GM12878 (cell line): ENCODE measurements at regions not wholly inside any gene's neighbourhood (a gene's known extent, or its start where the extent isn't known, plus 50 kb on each side); places are given as distances from the start of the nearest gene placed in this dataset.

Experiments used
- ATAC-seq: fragments of 200-7000 bp; cut with Tn5 transposase; 3 replicates; pipeline ENCODE4 v1.9.1; 2020; ENCODE audit warnings: mild to moderate bottlenecking, moderate library complexity
- BruUV-seq: library from RNA; stranded (reverse); fragments of 400-500 nt; replicated peaks from 2 replicates; lab custom pipeline; 2021; lab: Mats Ljungman, UMichigan
- CTCF ChIA-PET: fragments of 300-600 bp; sonication (Branson Sonifier 250); formaldehyde crosslinking; extraction: SDS; loops from one replicate; lab custom pipeline; 2021; ENCODE audit warnings: inconsistent platforms; lab: Yijun Ruan, JAX
- POLR2A ChIA-PET: fragments of 350-600 bp; formaldehyde crosslinking; extraction: SDS; loops from one replicate; lab custom pipeline; 2021; ENCODE audit warnings: inconsistent platforms; lab: Charles Lee
- RAD21 ChIA-PET: fragments of 300-600 bp; sonication (Branson Sonifier 250); formaldehyde crosslinking; loops from one replicate; lab custom pipeline; 2023; ENCODE audit warnings: antibody characterized with exemption; ENCODE audit not compliant: unreplicated experiment; lab: Charles Lee
- SMC1A ChIA-PET: fragments of 300-600 bp; sonication (Branson Sonifier 250); formaldehyde crosslinking; loops from one replicate; lab custom pipeline; 2023; ENCODE audit not compliant: unreplicated experiment, uncharacterized antibody; lab: Charles Lee
- DNase-seq: peaks from one replicate; pipeline ENCODE4 v3.0.0-alpha.2; 2011; ENCODE audit warnings: low read depth, low spot score
- FAIRE-seq: peaks from 3 replicates; lab custom pipeline; 2011; peaks lifted over from hg19 to GRCh38; lab: Jason Lieb, UNC
- H2AFZ ChIP-seq: 2 replicates; pipeline ENCODE4 v1.6.0; 2011; ENCODE audit warnings: low read depth, low read length, control low read depth; ENCODE audit not compliant: control insufficient read depth
- H3K27ac ChIP-seq: 2 replicates; pipeline ENCODE4 v1.5.1; 2011; ENCODE audit warnings: control low read depth; ENCODE audit not compliant: control insufficient read depth, insufficient read depth
- H3K27me3 ChIP-seq, 2 experiments: replicated peaks in 1 of 2; 2 replicates each; pipeline versions ENCODE4 v1.6.0 to v1.6.1; 2011; ENCODE audit warnings: low read length in 1 of 2; ENCODE audit not compliant: control insufficient read depth in 2 of 2, insufficient read depth in 2 of 2
- H3K36me3 ChIP-seq, 2 experiments: 2 replicates each; pipeline ENCODE4 v1.5.1; 2011; ENCODE audit warnings: low read length in 1 of 2; ENCODE audit not compliant: control insufficient read depth in 2 of 2, insufficient read depth in 2 of 2
- H3K4me1 ChIP-seq: 2 replicates; pipeline ENCODE4 v1.6.1; 2011; ENCODE audit warnings: mild to moderate bottlenecking, low read length, moderate library complexity, mixed read lengths; ENCODE audit not compliant: control insufficient read depth, insufficient read depth
- H3K4me2 ChIP-seq: 2 replicates; pipeline ENCODE4 v1.6.0; 2011; ENCODE audit warnings: control low read depth; ENCODE audit not compliant: control insufficient read depth, insufficient read depth
- H3K4me3 ChIP-seq: fragments of 200-600 bp; sonication (generic); 2 replicates; pipeline ENCODE4 v1.5.1; 2016
- H3K79me2 ChIP-seq: 2 replicates; pipeline ENCODE4 v1.6.0; 2011; ENCODE audit warnings: low read length; ENCODE audit not compliant: control insufficient read depth, insufficient read depth
- H3K9ac ChIP-seq: 2 replicates; pipeline ENCODE4 v1.8.0; 2011; ENCODE audit warnings: low read length, control low read depth, mixed read lengths; ENCODE audit not compliant: control insufficient read depth, insufficient read depth
- H3K9me3 ChIP-seq: replicated peaks from 3 replicates; pipeline ENCODE4 v1.5.1; 2011; ENCODE audit warnings: mild to moderate bottlenecking, low read length; ENCODE audit not compliant: control insufficient read depth, insufficient read depth
- H4K20me1 ChIP-seq: 2 replicates; pipeline ENCODE4 v1.6.0; 2011; ENCODE audit not compliant: control insufficient read depth, insufficient read depth
- CBFB ChIP-seq: IDR thresholded peaks from 2 replicates; pipeline ENCODE4 v1.6.1; 2016; ENCODE audit warnings: antibody characterized with exemption, low read depth
- FOS ChIP-seq: IDR thresholded peaks from 3 replicates; pipeline ENCODE4 v1.6.1; 2011; ENCODE audit warnings: borderline replicate concordance; ENCODE audit not compliant: insufficient read length; ENCODE audit errors: extremely low read depth
- IRF4 ChIP-seq: IDR thresholded peaks from 2 replicates; pipeline ENCODE4 v1.6.1; 2011; ENCODE audit warnings: low read depth, low read length
- LARP7 ChIP-seq: fragments of 450-650 bp; IDR thresholded peaks from 2 replicates; pipeline ENCODE4 v1.6.1; 2017; ENCODE audit warnings: mild to moderate bottlenecking
- MAX ChIP-seq: IDR thresholded peaks from 2 replicates; pipeline ENCODE4 v1.6.1; 2012; ENCODE audit warnings: low read depth, low read length, improper control_type of control experiment
- MTA2 ChIP-seq: fragments of 450-650 bp; IDR thresholded peaks from 2 replicates; pipeline ENCODE4 v1.6.1; 2016; ENCODE audit warnings: low read depth, mild to moderate bottlenecking, moderate library complexity
- MXI1 ChIP-seq: fragments of 150-350 bp; IDR thresholded peaks from 2 replicates; pipeline ENCODE4 v1.6.1; 2011; ENCODE audit warnings: low read depth, mild to moderate bottlenecking, inconsistent platforms, low read length, improper control_type of control experiment
- NR2F1 ChIP-seq: fragments of 450-650 bp; conservative IDR thresholded peaks from 2 replicates; pipeline ENCODE4 v1.6.1; 2017; ENCODE audit warnings: mild to moderate bottlenecking
- SMAD5 ChIP-seq: IDR thresholded peaks from 2 replicates; pipeline ENCODE4 v1.6.1; 2016; ENCODE audit warnings: antibody characterized with exemption, low read depth
- SREBF2 ChIP-seq: IDR thresholded peaks from 2 replicates; pipeline ENCODE4 v1.6.1; 2012; ENCODE audit warnings: mild to moderate bottlenecking, low read length
- SUZ12 ChIP-seq: fragments of 200-600 bp; sonication (generic); IDR thresholded peaks from one replicate; pipeline ENCODE4 v1.6.1; 2018; ENCODE audit warnings: antibody characterized with exemption, mild to moderate bottlenecking; ENCODE audit not compliant: unreplicated experiment
- WGBS: methylation state at CpG from one replicate; pipeline ENCODE4 v1.1.6; 2016; ENCODE audit warnings: low lambda C conversion rate; ENCODE audit not compliant: insufficient replicate concordance, insufficient coverage; ENCODE audit errors: missing lambda C conversion rate; 5-methylcytosine and 5-hydroxymethylcytosine counted together
- in situ Hi-C: fragments of 300-500 bp; cut with MboI; formaldehyde crosslinking; loops from 9 replicates; pipeline ENCODE4 v1.14.3; 2018; ENCODE audit warnings: mixed read lengths
- intact Hi-C: fragments of 100-400 bp; cut with micrococcal nuclease; formaldehyde crosslinking; loops from one replicate; pipeline ENCODE4 v1.14.2; 2022; ENCODE audit not compliant: unreplicated experiment
- TF ChIP-seq, protein P1 (sequence below): fragments of 450-650 bp; IDR thresholded peaks from 2 replicates; pipeline ENCODE4 v1.6.1; 2017; ENCODE audit warnings: mild to moderate bottlenecking, moderate library complexity

GRCh38 chr3:63048367-63049326, 173.4 kb upstream of the CADPS start:
- FAIRE-seq: no peak
- in situ Hi-C loops (no loop called here), intact Hi-C loops (no loop called here)
- ChIA-PET POLR2A (no interaction called here), SMC1A (interaction anchor here (0.8 kb wide), 1 partner anchor 36 kb away, joined by 3 read pairs; no protein-coding TSS in a partner anchor), CTCF (no interaction called here), RAD21 (no interaction called here)
- no peak overlapping the region for H3K27ac ChIP-seq
- no peak overlapping the region for H3K4me2 ChIP-seq
- no peak overlapping the region for H3K4me3 ChIP-seq
- H3K79me2 ChIP-seq: no peaks in the 10 kb centered on the region
- H3K4me1 ChIP-seq: no peaks in the 10 kb centered on the region
- TF ChIP-seq MXI1: no peak
- no peak for TF ChIP-seq MAX
- TF ChIP-seq CBFB: no peak
- no peak for TF ChIP-seq FOS
- no peak for TF ChIP-seq IRF4
- TF ChIP-seq NR2F1: no peak
- TF ChIP-seq, protein P1, sequence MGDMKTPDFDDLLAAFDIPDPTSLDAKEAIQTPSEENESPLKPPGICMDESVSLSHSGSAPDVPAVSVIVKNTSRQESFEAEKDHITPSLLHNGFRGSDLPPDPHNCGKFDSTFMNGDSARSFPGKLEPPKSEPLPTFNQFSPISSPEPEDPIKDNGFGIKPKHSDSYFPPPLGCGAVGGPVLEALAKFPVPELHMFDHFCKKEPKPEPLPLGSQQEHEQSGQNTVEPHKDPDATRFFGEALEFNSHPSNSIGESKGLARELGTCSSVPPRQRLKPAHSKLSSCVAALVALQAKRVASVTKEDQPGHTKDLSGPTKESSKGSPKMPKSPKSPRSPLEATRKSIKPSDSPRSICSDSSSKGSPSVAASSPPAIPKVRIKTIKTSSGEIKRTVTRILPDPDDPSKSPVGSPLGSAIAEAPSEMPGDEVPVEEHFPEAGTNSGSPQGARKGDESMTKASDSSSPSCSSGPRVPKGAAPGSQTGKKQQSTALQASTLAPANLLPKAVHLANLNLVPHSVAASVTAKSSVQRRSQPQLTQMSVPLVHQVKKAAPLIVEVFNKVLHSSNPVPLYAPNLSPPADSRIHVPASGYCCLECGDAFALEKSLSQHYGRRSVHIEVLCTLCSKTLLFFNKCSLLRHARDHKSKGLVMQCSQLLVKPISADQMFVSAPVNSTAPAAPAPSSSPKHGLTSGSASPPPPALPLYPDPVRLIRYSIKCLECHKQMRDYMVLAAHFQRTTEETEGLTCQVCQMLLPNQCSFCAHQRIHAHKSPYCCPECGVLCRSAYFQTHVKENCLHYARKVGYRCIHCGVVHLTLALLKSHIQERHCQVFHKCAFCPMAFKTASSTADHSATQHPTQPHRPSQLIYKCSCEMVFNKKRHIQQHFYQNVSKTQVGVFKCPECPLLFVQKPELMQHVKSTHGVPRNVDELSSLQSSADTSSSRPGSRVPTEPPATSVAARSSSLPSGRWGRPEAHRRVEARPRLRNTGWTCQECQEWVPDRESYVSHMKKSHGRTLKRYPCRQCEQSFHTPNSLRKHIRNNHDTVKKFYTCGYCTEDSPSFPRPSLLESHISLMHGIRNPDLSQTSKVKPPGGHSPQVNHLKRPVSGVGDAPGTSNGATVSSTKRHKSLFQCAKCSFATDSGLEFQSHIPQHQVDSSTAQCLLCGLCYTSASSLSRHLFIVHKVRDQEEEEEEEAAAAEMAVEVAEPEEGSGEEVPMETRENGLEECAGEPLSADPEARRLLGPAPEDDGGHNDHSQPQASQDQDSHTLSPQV: no peak
- no peak for TF ChIP-seq SMAD5
- no peak for TF ChIP-seq SREBF2
- TF ChIP-seq MTA2: no peak
- no peak for TF ChIP-seq LARP7
- no peak for TF ChIP-seq SUZ12
- no peaks in the 10 kb centered on the region for H4K20me1 ChIP-seq
- H3K27me3 ChIP-seq: no peaks in the 10 kb centered on the region
- no peaks in the 10 kb centered on the region for H3K36me3 ChIP-seq
- 52% methylated on average over 4 of the region's 4 CpGs for WGBS
- ATAC-seq: no peak
- H3K9ac ChIP-seq: no peak overlapping the region
- H3K9me3 ChIP-seq: no peaks in the 10 kb centered on the region
- no TSS peak for BruUV-seq
- H2AFZ ChIP-seq: no peak overlapping the region
- DNase-seq: no peak
